ENCODE measurements at regions not wholly inside any gene's neighbourhood (a gene's known extent, or its start where the extent isn't known, plus 50 kb on each side); places are given as distances from the start of the nearest gene placed in this dataset.

DNA sequence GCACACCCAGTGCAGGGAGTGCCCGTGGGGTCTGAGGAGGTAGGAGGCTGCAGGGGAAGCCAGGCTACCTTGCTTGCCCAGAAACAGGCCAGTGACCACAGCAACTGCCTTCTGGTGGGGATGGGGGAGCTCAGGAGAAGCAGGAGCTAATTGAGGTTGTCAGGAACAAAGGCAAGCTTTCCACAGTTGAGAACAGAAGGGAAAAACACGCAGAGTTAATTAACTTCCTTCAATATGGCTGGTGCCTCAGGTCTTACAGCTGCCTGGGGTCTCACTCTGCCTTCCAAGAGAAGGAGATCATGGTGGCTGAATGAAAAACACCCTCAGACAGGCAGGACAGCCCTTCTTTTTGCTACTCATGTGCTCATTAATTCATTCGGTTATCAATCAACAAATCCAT lies 127.9 kb upstream of the SYT13 start:
- no peak for TF ChIP-seq POLR2AphosphoS5 (IDR thresholded peaks at IDR 0.05; ENCODE audit: low read depth, low read length)
- no peak for TF ChIP-seq TAF1 (IDR thresholded peaks at IDR 0.05; ENCODE audit: borderline replicate concordance, insufficient read depth, low read length)
- no peak for TF ChIP-seq SIN3A (IDR thresholded peaks at IDR 0.05; ENCODE audit: borderline replicate concordance, insufficient read depth, low read length)
